Ishikawa (cell line): ENCODE measurements at regions not wholly inside any gene's neighbourhood (a gene's known extent, or its start where the extent isn't known, plus 50 kb on each side); places are given as distances from the start of the nearest gene placed in this dataset.

Experiments used
- CEBPB ChIP-seq: IDR thresholded peaks from 2 replicates; pipeline ENCODE4 v1.6.1; 2012
- CREB1 ChIP-seq: IDR thresholded peaks from 2 replicates; pipeline ENCODE4 v1.6.1; 2012; ENCODE audit warnings: low read depth
- EGR1 ChIP-seq: IDR thresholded peaks from 2 replicates; pipeline ENCODE4 v1.6.1; 2012
- EP300 ChIP-seq: IDR thresholded peaks from 2 replicates; pipeline ENCODE4 v1.6.1; 2012; ENCODE audit warnings: borderline replicate concordance
- FOXM1 ChIP-seq: IDR thresholded peaks from 2 replicates; pipeline ENCODE4 v1.6.1; 2012; ENCODE audit warnings: low read depth, borderline replicate concordance
- MAX ChIP-seq: IDR thresholded peaks from 2 replicates; pipeline ENCODE4 v1.6.1; 2012
- NFIC ChIP-seq: IDR thresholded peaks from 2 replicates; pipeline ENCODE4 v1.6.1; 2012
- RAD21 ChIP-seq: IDR thresholded peaks from 2 replicates; pipeline ENCODE4 v1.6.1; 2012; ENCODE audit warnings: low read depth
- REST ChIP-seq: IDR thresholded peaks from 2 replicates; pipeline ENCODE4 v1.6.1; 2012; ENCODE audit warnings: low read depth, mild to moderate bottlenecking
- TAF1 ChIP-seq: IDR thresholded peaks from 2 replicates; pipeline ENCODE4 v1.6.1; 2012; ENCODE audit warnings: low read depth, mild to moderate bottlenecking
- TCF12 ChIP-seq: IDR thresholded peaks from 2 replicates; pipeline ENCODE4 v1.6.1; 2012; ENCODE audit warnings: low read depth
- USF1 ChIP-seq: IDR thresholded peaks from 2 replicates; pipeline ENCODE4 v1.6.1; 2012
- YY1 ChIP-seq: IDR thresholded peaks from 2 replicates; pipeline ENCODE4 v1.6.1; 2012; ENCODE audit warnings: low read depth
- ZBTB7A ChIP-seq: IDR thresholded peaks from 2 replicates; pipeline ENCODE4 v1.6.1; 2012; ENCODE audit warnings: low read depth

- TF ChIP-seq TCF12 (no peak), EP300 (no peak), RAD21 (no peak), MAX (no peak), YY1 (no peak), USF1 (no peak), FOXM1 (no peak), REST (no peak), EGR1 (no peak), CEBPB (no peak), CREB1 (no peak), ZBTB7A (no peak), TAF1 (no peak), NFIC (no peak)
Measured at GRCh38 chr22:49027368-49027670, 800.4 kb downstream of the BRD1 start.
